HG03060 (cell line): ENCODE measurements at regions not wholly inside any gene's neighbourhood (a gene's known extent, or its start where the extent isn't known, plus 50 kb on each side); places are given as distances from the start of the nearest gene placed in this dataset.

Experiments used
- ATAC-seq: cut with Tn5 transposase; IDR thresholded peaks from one replicate; pipeline ENCODE4 v1.9.1; 2021; ENCODE audit warnings: low read depth, moderate number of reproducible peaks; ENCODE audit not compliant: unreplicated experiment

DNA sequence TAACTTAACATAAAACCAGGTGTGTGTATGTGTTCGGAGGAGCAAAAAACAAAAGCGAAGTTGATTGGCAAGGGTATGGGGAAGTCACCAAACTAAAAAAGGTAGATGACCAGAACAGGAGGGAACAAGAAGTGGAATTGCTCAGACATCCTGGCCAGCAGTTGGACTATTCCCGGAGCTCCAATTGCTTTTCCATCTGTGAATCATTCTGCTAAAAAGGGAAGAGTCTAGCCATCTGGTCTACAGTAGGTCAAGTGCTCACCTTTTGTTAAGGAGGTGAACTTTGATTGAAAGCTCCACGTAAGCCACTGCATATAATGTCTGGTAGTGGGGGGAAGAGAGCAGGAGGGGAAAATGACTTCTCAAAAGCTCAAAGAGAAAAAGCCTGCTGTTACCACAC is 50.0 kb upstream of the BET1 start:
- ATAC-seq: no peak

GRCh38 chr7:94055963-94056362 is 51.8 kb upstream of the BET1 start:
- no peak for ATAC-seq

- no peak for ATAC-seq
Observed at GRCh38 chr7:94056796-94057207, 52.6 kb upstream of the BET1 start.

- ATAC-seq: no peak
Observed at GRCh38 chr7:94057955-94058354, 53.8 kb upstream of the BET1 start.

DNA sequence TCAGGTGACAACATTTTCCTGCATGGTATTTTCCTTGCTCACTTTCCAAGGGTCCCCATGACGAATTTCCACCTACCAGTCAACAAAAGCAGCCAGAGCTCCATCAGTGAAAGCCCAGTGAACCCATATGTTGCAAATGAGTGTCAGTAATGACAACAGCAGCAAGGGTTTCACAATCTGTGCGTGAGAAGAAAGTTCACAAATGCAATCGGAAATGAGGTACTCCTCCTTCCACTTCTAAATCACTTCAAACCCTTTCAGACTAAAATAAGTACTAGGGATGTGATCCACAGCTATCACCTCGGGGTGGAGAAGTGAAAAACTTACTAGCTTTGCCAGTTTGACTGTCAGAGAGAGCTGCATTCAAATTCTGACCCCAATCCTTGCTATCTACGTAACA is 55.6 kb upstream of the BET1 start:
- no peak for ATAC-seq

DNA sequence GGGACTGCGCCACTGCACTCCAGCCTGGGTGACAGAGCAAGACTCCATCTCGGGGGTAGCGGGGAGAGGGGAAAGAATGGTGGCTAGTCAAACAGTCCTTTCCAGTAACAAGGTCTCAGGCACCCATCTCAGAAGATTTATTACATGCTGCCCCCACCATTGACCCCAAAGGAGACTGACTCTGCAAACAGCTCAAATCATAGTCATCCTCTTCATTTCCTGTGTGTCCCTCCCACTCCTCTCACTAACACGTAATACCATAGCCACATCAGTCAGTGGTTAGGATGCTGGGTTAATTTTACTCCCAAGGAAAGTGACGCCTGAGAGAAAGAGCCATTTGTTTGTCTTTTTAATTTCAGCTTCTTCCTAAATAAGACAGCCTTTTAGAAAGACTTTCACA is 56.6 kb upstream of the BET1 start:
- no peak for ATAC-seq

DNA sequence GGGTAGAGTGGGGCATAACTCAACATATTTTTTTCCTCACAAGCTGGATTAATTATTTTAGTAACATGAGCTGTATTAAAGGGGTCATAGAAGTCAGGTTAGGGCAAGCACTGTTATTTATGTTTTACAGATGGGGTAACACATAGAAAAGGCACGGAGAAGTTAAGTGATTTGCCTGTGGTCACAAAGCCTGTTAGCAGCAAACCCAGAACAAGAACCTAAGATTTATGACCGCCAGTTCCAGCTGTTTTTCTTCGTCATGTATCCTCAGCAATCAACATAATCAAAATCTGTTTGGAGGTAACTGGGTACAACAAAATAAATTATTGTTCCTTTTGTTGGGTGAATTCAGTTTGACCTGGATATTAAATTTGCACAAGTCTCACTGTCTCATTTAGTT is 57.2 kb upstream of the BET1 start:
- no peak for ATAC-seq

- no peak for ATAC-seq
Observed at GRCh38 chr7:94062372-94062771, 58.2 kb upstream of the BET1 start.

DNA sequence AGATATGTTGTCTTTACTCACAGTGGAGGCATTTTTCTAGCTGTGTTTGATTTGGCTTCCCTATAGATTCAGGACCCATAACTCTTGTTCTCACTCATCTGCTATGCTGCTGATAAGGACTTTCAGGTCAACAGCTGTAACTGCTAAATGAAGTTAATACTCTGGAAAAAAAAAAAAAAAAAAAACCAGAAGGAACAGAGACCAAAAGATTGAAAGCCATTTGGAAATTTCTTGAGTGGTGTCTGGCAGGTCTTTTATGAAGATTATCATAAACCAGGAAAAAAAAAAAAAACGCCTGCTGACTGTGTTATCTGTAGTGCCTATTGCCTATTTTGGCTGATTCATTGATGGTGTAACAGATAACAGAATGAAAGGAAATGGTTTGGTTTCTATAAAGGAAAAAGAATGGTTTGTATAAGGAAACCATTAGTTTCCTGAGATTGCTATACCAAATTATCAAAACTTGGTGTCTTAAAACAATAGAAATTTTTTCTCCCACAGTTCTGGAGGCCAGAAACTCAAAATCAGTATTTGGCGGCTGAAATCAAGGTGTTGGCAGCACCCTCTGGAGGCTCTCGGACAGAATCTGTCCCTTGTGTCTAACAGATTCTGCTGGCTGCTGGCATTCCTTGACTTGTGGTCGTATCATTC is 60.5 kb upstream of the BET1 start:
- ATAC-seq: no peak

GRCh38 chr7:94067047-94067446 is 62.9 kb upstream of the BET1 start:
- no peak for ATAC-seq

DNA sequence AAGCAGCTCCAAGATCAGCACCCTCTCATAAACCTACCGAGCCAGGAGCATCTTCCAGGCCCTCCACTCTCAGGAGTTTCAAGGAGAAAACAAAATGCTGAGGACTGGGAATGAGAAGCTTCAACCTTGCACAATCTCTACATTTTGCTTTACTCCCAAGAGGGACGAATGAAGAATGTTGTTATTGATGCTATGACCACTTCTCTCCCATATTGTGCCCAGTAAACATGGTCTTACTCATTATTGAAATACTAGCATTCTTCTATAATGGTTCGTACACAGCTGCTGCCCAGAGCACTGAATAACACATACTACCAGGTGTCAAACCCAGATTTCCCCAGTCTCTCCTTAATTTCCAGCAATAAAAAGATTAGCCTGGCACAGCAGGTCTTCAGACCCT is 63.4 kb upstream of the BET1 start:
- ATAC-seq: no peak

- ATAC-seq: no peak
Observed at GRCh38 chr7:94069162-94069739, 65.1 kb upstream of the BET1 start.

- ATAC-seq: no peak
Observed at GRCh38 chr7:94080551-94080950, 76.4 kb upstream of the BET1 start.

GRCh38 chr7:94082126-94082525 is 78.0 kb upstream of the BET1 start:
- ATAC-seq: no peak

- ATAC-seq: peak; percentile 99
Observed at GRCh38 chr7:94087664-94088352, 83.7 kb upstream of the BET1 start.

- no peak for ATAC-seq
Observed at GRCh38 chr7:94088560-94088959, 84.4 kb upstream of the BET1 start.

DNA sequence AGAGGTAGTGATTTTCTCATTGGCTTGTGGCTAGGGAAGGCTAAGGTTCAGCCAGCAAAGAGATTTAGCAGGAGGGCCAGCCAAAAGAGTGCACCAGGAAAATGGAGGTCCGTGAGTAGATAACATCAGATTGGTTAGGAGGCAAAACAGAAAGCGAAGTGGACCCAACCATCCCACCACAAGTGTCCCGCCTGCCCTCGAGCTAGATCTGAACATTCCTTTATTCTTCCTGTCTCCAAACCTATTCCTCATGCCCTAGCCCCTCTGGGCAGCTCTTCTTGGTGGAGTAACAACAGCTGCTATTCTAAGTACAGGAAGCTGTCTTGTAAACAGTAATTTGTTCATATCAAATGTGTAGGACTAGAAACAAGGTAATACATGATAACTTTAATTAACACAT is 85.7 kb upstream of the BET1 start:
- ATAC-seq: no peak

DNA sequence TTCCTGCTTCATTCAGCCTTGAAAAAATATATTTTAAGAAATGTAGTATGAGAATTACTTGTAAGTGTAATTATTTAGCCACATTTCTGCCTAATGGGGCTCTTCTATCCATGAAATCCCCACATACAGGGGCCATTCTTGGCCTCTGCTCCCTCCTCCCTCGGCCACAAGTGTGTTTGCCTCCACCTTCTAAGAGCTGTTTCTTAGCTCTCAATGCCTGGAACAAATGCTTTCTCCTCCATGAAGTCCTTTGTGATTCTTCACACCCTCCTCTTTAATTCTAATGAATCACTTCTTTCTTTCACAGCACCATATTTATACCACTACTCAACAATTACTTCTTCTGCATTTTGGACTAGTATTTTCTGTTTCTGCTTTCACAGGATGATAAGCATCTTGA is 88.8 kb upstream of the BET1 start:
- no peak for ATAC-seq

GRCh38 chr7:94094298-94094697 is 90.1 kb upstream of the BET1 start:
- ATAC-seq: no peak

DNA sequence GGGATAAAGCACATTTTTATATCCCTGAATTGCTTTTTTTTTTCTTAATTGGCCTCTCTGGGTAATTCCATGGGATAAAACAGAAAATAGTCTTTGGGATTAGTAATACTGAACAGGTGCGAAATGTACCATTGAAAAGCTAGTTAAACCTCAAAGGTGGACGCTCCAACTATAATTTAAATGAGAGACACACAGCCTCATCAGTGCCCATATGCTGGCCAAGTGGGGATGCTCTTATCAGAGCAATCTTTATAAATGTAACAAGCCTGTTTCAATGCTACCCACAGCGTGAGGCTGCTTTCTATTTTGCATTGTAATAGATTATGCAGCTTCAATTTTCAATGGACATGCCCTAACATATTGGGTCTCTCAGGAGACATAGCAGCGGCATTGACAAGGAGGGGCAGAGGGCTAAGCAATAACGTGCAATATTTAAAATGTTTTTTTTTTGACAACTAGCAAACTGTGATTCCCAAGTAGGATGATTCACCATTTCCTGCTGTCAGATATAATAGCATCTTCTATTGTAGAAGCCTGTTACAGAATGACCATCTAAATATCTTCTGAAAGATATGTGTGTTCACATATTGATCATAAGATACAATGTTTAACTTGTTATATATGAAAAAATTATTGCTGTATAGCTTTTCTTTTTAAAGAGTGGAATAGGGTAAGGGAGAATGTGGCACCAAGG is 91.3 kb upstream of the BET1 start:
- no peak for ATAC-seq

DNA sequence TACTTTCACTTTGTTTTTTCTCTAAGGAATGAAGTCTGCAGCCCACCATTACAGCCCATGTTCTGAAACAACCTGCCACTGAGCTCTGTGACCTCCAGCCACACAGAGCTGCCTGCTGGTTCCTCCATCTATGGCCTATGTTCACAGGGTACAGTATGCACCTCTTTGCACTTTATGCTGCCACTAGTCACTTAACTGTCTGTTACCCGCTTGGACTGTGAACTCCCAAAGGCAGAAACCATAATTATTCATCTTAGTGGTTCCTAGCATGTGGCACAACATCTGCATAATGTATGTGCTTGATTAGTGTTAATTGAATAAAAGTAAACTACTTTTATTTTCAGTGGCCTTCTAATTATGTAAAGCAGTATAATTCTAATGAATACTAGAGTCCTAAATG is 95.5 kb upstream of the BET1 start:
- ATAC-seq: no peak
